Adipocyte (in vitro differentiated cells): ENCODE measurements at regions not wholly inside any gene's neighbourhood (a gene's known extent, or its start where the extent isn't known, plus 50 kb on each side); places are given as distances from the start of the nearest gene placed in this dataset.

Experiments used
- DNase-seq: peaks from one replicate; pipeline ENCODE4 v3.0.0-alpha.2; 2015; ENCODE audit warnings: low read depth
- H3K27me3 ChIP-seq: replicated peaks from 2 replicates; pipeline ENCODE4 v1.7.0; 2013; ENCODE audit warnings: mild to moderate bottlenecking, low read length, moderate library complexity; ENCODE audit not compliant: control insufficient read depth, insufficient read depth
- H3K36me3 ChIP-seq: 2 replicates; pipeline ENCODE4 v1.7.0; 2013; ENCODE audit warnings: low read length, mild to moderate bottlenecking, moderate library complexity; ENCODE audit not compliant: control insufficient read depth, insufficient read depth, severe bottlenecking
- H3K4me1 ChIP-seq: 2 replicates; pipeline ENCODE4 v1.7.0; 2013; ENCODE audit warnings: mild to moderate bottlenecking, low read length, moderate library complexity; ENCODE audit not compliant: control insufficient read depth, insufficient read depth
- H3K4me3 ChIP-seq: 2 replicates; pipeline ENCODE4 v1.7.0; 2013; ENCODE audit warnings: mild to moderate bottlenecking, low read length, moderate library complexity
- H3K9ac ChIP-seq: 2 replicates; pipeline ENCODE4 v1.7.0; 2013; ENCODE audit warnings: mild to moderate bottlenecking, low read length, moderate library complexity
- H3K9me3 ChIP-seq: 2 replicates; pipeline ENCODE4 v1.7.0; 2013; ENCODE audit warnings: mild to moderate bottlenecking, low read length, moderate library complexity; ENCODE audit not compliant: control insufficient read depth

DNA sequence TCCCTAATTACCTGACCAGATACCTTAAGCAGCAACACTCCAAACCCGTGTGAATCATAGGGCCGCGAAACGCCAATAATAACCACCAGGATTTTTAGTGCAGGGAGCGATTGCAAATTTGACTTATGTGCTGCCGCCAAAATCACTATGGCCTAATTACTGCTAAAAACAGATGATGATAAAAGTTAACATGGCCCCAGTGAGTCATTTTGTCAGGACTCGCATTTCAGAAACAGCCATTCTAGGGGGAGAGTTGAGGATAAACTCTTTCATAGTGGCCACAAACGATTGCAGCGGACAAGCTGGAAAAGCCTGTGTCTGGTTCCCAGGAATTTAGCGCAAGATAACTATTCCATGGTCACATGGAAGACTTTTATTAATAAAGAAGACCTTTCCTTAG is 103.4 kb downstream of the HLX start:
- Histone ChIP-seq H3K27me3 (no peaks in the 10 kb centered on the region), H3K4me3 (no peak overlapping the region), H3K4me1 (no peaks in the 10 kb centered on the region), H3K9ac (no peak overlapping the region), H3K9me3 (no peaks in the 10 kb centered on the region), H3K36me3 (no peaks in the 10 kb centered on the region)
- no peak for DNase-seq

GRCh38 chr1:220983877-220984635 is 104.8 kb downstream of the HLX start:
- Histone ChIP-seq H3K36me3 (no peaks in the 10 kb centered on the region), H3K9ac (no peak overlapping the region), H3K9me3 (no peaks in the 10 kb centered on the region), H3K27me3 (no peaks in the 10 kb centered on the region), H3K4me3 (no peak overlapping the region), H3K4me1 (no peaks in the 10 kb centered on the region)
- no peak for DNase-seq

- Histone ChIP-seq H3K4me1 (peaks cover 24% of the 10 kb centered on the region), H3K36me3 (no peaks in the 10 kb centered on the region), H3K4me3 (no peak overlapping the region), H3K9me3 (no peaks in the 10 kb centered on the region), H3K9ac (no peak overlapping the region), H3K27me3 (no peaks in the 10 kb centered on the region)
- DNase-seq = peak; percentile 48
Observed at GRCh38 chr1:220990427-220991339, 111.4 kb downstream of the HLX start.

DNA sequence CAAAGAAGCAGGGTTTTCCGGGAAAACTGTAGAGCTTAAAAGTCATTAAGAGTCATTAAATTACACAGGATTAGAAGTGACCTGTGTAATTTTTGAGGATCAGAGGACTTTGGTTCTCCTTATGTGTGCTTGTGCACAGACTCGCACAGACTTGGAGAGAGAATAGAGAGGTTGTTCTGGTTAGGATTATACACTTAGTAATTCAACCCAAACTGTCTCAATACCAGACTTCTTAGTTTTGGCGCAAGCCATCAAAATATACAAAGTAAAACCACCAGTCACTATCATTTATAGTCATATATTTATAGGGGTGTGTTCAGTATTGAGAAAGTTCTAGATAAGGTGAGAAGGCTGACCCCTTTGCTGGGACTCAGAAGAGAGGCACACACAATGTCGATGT is 112.3 kb downstream of the HLX start:
- peaks cover 24% of the 10 kb centered on the region for H3K4me1 ChIP-seq
- H3K27me3 ChIP-seq = no peaks in the 10 kb centered on the region
- no peaks in the 10 kb centered on the region for H3K36me3 ChIP-seq
- no peak overlapping the region for H3K9ac ChIP-seq
- no peaks in the 10 kb centered on the region for H3K9me3 ChIP-seq
- no peak for DNase-seq
- H3K4me3 ChIP-seq = peak overlapping the region; percentile 70

- peak overlapping the region; percentile 70 for H3K4me3 ChIP-seq
- no peaks in the 10 kb centered on the region for H3K27me3 ChIP-seq
- H3K4me1 ChIP-seq = peaks cover 24% of the 10 kb centered on the region
- DNase-seq = no peak
- no peaks in the 10 kb centered on the region for H3K36me3 ChIP-seq
- no peaks in the 10 kb centered on the region for H3K9me3 ChIP-seq
- peak overlapping the region; percentile 22 for H3K9ac ChIP-seq
Observed at GRCh38 chr1:220991959-220992704, 112.9 kb downstream of the HLX start.

- no peak for DNase-seq
- H3K4me1 ChIP-seq = peaks cover 24% of the 10 kb centered on the region
- H3K27me3 ChIP-seq = no peaks in the 10 kb centered on the region
- no peaks in the 10 kb centered on the region for H3K36me3 ChIP-seq
- H3K4me3 ChIP-seq = peak overlapping the region; percentile 70
- peak overlapping the region; percentile 22 for H3K9ac ChIP-seq
- H3K9me3 ChIP-seq = no peaks in the 10 kb centered on the region
Observed at GRCh38 chr1:220992705-220993052, 113.4 kb downstream of the HLX start.

- H3K9me3 ChIP-seq = no peaks in the 10 kb centered on the region
- DNase-seq = no peak
- H3K36me3 ChIP-seq = no peaks in the 10 kb centered on the region
- H3K4me3 ChIP-seq = no peak overlapping the region
- peaks cover 25% of the 10 kb centered on the region for H3K4me1 ChIP-seq
- no peaks in the 10 kb centered on the region for H3K27me3 ChIP-seq
- H3K9ac ChIP-seq = no peak overlapping the region
Observed at GRCh38 chr1:220994671-220995070, 115.4 kb downstream of the HLX start.

DNA sequence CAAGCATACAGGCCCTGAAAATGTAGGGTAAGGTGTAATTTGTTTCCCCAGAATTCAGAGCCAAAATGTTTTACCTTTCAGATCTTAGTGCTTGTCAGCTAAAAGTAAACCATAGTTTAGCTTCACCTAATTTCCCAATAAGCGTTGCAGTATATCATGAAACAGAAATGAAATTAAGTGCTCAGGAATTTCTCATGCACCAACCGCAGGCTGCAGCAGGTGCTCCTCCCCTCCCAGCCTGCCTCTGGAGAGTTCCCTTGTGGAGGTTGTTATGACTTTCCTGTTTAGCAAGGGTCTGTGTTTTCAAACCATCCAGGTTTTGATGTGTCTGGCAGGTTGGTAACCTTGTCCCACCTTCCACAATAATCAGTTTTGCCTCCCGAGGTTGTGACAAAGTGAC is 118.5 kb downstream of the HLX start:
- H3K9ac ChIP-seq = no peak overlapping the region
- H3K4me3 ChIP-seq = no peak overlapping the region
- peaks cover 19% of the 10 kb centered on the region for H3K4me1 ChIP-seq
- H3K9me3 ChIP-seq = no peaks in the 10 kb centered on the region
- no peak for DNase-seq
- no peaks in the 10 kb centered on the region for H3K27me3 ChIP-seq
- H3K36me3 ChIP-seq = no peaks in the 10 kb centered on the region

DNA sequence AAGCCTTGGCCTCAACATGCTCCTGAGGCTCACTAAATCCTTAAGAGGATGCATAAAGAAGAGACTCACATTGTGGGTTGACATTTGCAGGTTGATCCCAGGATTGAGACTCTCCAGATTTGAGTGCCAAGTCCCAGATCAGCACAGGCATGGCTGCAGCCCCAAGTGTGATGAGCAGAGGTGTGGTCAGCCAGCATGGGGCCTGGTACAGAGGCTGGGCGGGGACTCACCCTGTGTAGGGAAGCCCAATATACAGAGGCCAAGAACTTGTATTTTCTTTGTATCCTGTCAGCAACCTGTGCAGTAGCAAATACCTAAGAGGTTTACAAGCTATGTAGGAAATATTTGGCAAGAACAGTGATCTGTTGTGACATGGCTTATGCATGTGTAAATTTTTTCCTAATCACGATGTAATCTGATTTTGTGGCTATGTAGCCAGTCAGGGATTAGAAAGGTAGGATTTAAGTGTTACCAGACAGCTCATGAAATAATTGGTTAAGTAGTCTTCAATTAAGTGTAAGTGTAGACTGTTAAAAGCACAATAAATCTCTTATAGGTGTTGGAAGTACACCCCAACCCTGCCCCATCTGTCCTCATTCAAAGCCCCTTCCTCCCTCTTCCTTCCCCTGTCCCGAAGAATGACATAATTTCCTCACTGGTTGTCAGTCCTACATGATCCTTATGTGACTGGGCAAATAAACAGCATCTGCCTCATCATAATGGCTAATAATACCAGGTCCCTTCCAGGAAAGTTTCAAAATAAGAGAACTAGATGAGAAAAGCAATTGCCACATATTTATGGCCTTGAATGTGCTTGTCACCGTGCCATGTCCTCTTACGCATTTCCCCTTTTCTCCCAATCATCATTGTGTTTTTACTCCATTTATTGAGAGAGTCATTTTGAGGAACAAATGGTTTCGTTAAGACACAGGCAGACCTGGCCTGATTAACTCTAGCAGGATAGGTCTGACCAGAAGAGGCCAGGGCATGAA is 120.9 kb downstream of the HLX start:
- Histone ChIP-seq H3K36me3 (no peaks in the 10 kb centered on the region), H3K27me3 (no peaks in the 10 kb centered on the region), H3K9ac (no peak overlapping the region), H3K4me1 (peaks cover 18% of the 10 kb centered on the region), H3K9me3 (peaks cover under 1% of the 10 kb centered on the region), H3K4me3 (no peak overlapping the region)
- no peak for DNase-seq

- Histone ChIP-seq H3K36me3 (no peaks in the 10 kb centered on the region), H3K9ac (no peak overlapping the region), H3K4me3 (no peak overlapping the region), H3K9me3 (peaks cover 7% of the 10 kb centered on the region), H3K27me3 (no peaks in the 10 kb centered on the region), H3K4me1 (peaks cover 18% of the 10 kb centered on the region)
- no peak for DNase-seq
Observed at GRCh38 chr1:221001167-221001566, 121.9 kb downstream of the HLX start.
